Vagina (tissue), 2 donors: ENCODE measurements at regions not wholly inside any gene's neighbourhood (a gene's known extent, or its start where the extent isn't known, plus 50 kb on each side); places are given as distances from the start of the nearest gene placed in this dataset.

ENCODE experiments used
- POLR2A ChIP-seq, 2 donors: fragments of 450-650 bp; IDR thresholded peaks; one replicate each; pipeline ENCODE4 v1.6.1; 2017; ENCODE audit warnings: antibody characterized with exemption in 2 of 2, mild to moderate bottlenecking in 2 of 2, moderate library complexity in 2 of 2
- TF ChIP-seq, protein P1 (sequence below), 3 experiments: fragments of 450-650 bp in 2 of 3; fragments of 200-600 bp in 1 of 3; sonication (generic) in 1 of 3; IDR thresholded peaks; one replicate each; pipeline ENCODE4 v1.5.1; 2017 to 2019; ENCODE audit warnings: antibody characterized with exemption in 3 of 3, mild to moderate bottlenecking in 2 of 3, moderate library complexity in 2 of 3

DNA sequence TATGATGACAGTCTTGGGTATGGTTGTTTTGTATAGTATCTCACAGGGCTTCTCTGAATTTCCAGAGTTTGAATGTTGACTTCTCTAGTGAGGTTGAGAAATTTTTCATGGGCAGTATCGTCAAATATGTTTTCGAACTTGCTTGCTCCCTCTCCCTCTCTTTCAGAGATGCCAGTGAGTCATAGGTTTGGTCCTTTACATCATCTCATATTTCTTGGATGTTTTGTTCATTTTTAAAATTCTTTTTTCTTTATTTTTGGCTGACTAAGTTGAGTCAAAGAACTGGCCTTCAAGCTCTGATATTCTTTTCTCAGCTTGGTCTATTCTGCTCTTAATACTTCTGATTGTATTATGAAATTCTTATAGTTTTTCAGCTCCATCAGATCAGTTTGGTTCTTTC lies 282.3 kb upstream of the NECTIN3 start:
- TF ChIP-seq POLR2A (IDR thresholded peaks at IDR 0.05) = no peak
- TF ChIP-seq, protein P1, sequence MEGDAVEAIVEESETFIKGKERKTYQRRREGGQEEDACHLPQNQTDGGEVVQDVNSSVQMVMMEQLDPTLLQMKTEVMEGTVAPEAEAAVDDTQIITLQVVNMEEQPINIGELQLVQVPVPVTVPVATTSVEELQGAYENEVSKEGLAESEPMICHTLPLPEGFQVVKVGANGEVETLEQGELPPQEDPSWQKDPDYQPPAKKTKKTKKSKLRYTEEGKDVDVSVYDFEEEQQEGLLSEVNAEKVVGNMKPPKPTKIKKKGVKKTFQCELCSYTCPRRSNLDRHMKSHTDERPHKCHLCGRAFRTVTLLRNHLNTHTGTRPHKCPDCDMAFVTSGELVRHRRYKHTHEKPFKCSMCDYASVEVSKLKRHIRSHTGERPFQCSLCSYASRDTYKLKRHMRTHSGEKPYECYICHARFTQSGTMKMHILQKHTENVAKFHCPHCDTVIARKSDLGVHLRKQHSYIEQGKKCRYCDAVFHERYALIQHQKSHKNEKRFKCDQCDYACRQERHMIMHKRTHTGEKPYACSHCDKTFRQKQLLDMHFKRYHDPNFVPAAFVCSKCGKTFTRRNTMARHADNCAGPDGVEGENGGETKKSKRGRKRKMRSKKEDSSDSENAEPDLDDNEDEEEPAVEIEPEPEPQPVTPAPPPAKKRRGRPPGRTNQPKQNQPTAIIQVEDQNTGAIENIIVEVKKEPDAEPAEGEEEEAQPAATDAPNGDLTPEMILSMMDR (IDR thresholded peaks at IDR 0.05) = no peak
